Adipocyte (in vitro differentiated cells): ENCODE measurements at regions not wholly inside any gene's neighbourhood (a gene's known extent, or its start where the extent isn't known, plus 50 kb on each side); places are given as distances from the start of the nearest gene placed in this dataset.

ENCODE experiments used
- DNase-seq: peaks from one replicate; pipeline ENCODE4 v3.0.0-alpha.2; 2015; ENCODE audit warnings: low read depth
- H3K27me3 ChIP-seq: replicated peaks from 2 replicates; pipeline ENCODE4 v1.7.0; 2013; ENCODE audit warnings: mild to moderate bottlenecking, low read length, moderate library complexity; ENCODE audit not compliant: control insufficient read depth, insufficient read depth
- H3K36me3 ChIP-seq: 2 replicates; pipeline ENCODE4 v1.7.0; 2013; ENCODE audit warnings: low read length, mild to moderate bottlenecking, moderate library complexity; ENCODE audit not compliant: control insufficient read depth, insufficient read depth, severe bottlenecking
- H3K4me1 ChIP-seq: 2 replicates; pipeline ENCODE4 v1.7.0; 2013; ENCODE audit warnings: mild to moderate bottlenecking, low read length, moderate library complexity; ENCODE audit not compliant: control insufficient read depth, insufficient read depth
- H3K4me3 ChIP-seq: 2 replicates; pipeline ENCODE4 v1.7.0; 2013; ENCODE audit warnings: mild to moderate bottlenecking, low read length, moderate library complexity
- H3K9ac ChIP-seq: 2 replicates; pipeline ENCODE4 v1.7.0; 2013; ENCODE audit warnings: mild to moderate bottlenecking, low read length, moderate library complexity
- H3K9me3 ChIP-seq: 2 replicates; pipeline ENCODE4 v1.7.0; 2013; ENCODE audit warnings: mild to moderate bottlenecking, low read length, moderate library complexity; ENCODE audit not compliant: control insufficient read depth

GRCh38 chr14:76688383-76688671 lies 72.9 kb upstream of the VASH1 start:
- H3K27me3 ChIP-seq, result no peaks in the 10 kb centered on the region
- DNase-seq, result no peak
- no peaks in the 10 kb centered on the region for H3K36me3 ChIP-seq
- no peak overlapping the region for H3K4me3 ChIP-seq
- peaks cover 24% of the 10 kb centered on the region for H3K9me3 ChIP-seq
- no peak overlapping the region for H3K9ac ChIP-seq
- H3K4me1 ChIP-seq, result no peaks in the 10 kb centered on the region

- DNase-seq, result no peak
- Histone ChIP-seq H3K9ac (no peak overlapping the region), H3K4me3 (no peak overlapping the region), H3K27me3 (no peaks in the 10 kb centered on the region), H3K36me3 (no peaks in the 10 kb centered on the region), H3K4me1 (no peaks in the 10 kb centered on the region), H3K9me3 (peaks cover 24% of the 10 kb centered on the region)
These were observed 70.7 kb upstream of the VASH1 start for GRCh38 chr14:76690502-76691105.

- no peak overlapping the region for H3K4me3 ChIP-seq
These were observed 67.2 kb upstream of the VASH1 start for GRCh38 chr14:76694106-76694505.

GRCh38 chr14:76695263-76695920 lies 65.9 kb upstream of the VASH1 start:
- peaks cover 8% of the 10 kb centered on the region for H3K4me1 ChIP-seq
- no peak for DNase-seq
- no peak overlapping the region for H3K9ac ChIP-seq
- no peaks in the 10 kb centered on the region for H3K9me3 ChIP-seq
- no peaks in the 10 kb centered on the region for H3K36me3 ChIP-seq
- H3K4me3 ChIP-seq, result no peak overlapping the region
- peaks cover 7% of the 10 kb centered on the region for H3K27me3 ChIP-seq

More at GRCh38 chr14:76694106-76694505, 67.2 kb upstream of the VASH1 start:
- Histone ChIP-seq H3K4me1 (no peaks in the 10 kb centered on the region), H3K27me3 (peaks cover 7% of the 10 kb centered on the region), H3K9ac (no peak overlapping the region), H3K36me3 (no peaks in the 10 kb centered on the region), H3K9me3 (peaks cover under 1% of the 10 kb centered on the region)
- no peak for DNase-seq

- H3K36me3 ChIP-seq, result no peaks in the 10 kb centered on the region
- peaks cover 7% of the 10 kb centered on the region for H3K27me3 ChIP-seq
- H3K4me3 ChIP-seq, result no peak overlapping the region
- no peaks in the 10 kb centered on the region for H3K9me3 ChIP-seq
- peaks cover 8% of the 10 kb centered on the region for H3K4me1 ChIP-seq
- H3K9ac ChIP-seq, result no peak overlapping the region
- DNase-seq, result no peak
These were observed 64.9 kb upstream of the VASH1 start for GRCh38 chr14:76696361-76696760.

- peaks cover 7% of the 10 kb centered on the region for H3K27me3 ChIP-seq
- H3K4me3 ChIP-seq, result no peak overlapping the region
- no peaks in the 10 kb centered on the region for H3K36me3 ChIP-seq
- H3K4me1 ChIP-seq, result peaks cover 8% of the 10 kb centered on the region
- DNase-seq, result no peak
- H3K9ac ChIP-seq, result no peak overlapping the region
- no peaks in the 10 kb centered on the region for H3K9me3 ChIP-seq
These were observed 64.5 kb upstream of the VASH1 start for GRCh38 chr14:76696791-76697190.

- no peak overlapping the region for H3K4me3 ChIP-seq
- H3K4me1 ChIP-seq, result peaks cover 8% of the 10 kb centered on the region
- no peak for DNase-seq
- peaks cover 7% of the 10 kb centered on the region for H3K27me3 ChIP-seq
- H3K9ac ChIP-seq, result no peak overlapping the region
- no peaks in the 10 kb centered on the region for H3K9me3 ChIP-seq
- H3K36me3 ChIP-seq, result no peaks in the 10 kb centered on the region
These were observed 63.9 kb upstream of the VASH1 start for GRCh38 chr14:76697246-76697905.

- peaks cover 7% of the 10 kb centered on the region for H3K27me3 ChIP-seq
- H3K9ac ChIP-seq, result no peak overlapping the region
- H3K4me3 ChIP-seq, result no peak overlapping the region
- H3K36me3 ChIP-seq, result no peaks in the 10 kb centered on the region
- DNase-seq, result no peak
- H3K9me3 ChIP-seq, result no peaks in the 10 kb centered on the region
- H3K4me1 ChIP-seq, result peaks cover 8% of the 10 kb centered on the region
These were observed 63.1 kb upstream of the VASH1 start for GRCh38 chr14:76698191-76698590.

- Histone ChIP-seq H3K36me3 (no peaks in the 10 kb centered on the region), H3K9ac (no peak overlapping the region), H3K27me3 (peaks cover 7% of the 10 kb centered on the region), H3K4me3 (no peak overlapping the region), H3K4me1 (peaks cover 8% of the 10 kb centered on the region), H3K9me3 (no peaks in the 10 kb centered on the region)
- DNase-seq, result no peak
These were observed 62.6 kb upstream of the VASH1 start for GRCh38 chr14:76698631-76699030.

- peaks cover 7% of the 10 kb centered on the region for H3K27me3 ChIP-seq
- H3K36me3 ChIP-seq, result no peaks in the 10 kb centered on the region
- no peak overlapping the region for H3K9ac ChIP-seq
- no peak overlapping the region for H3K4me3 ChIP-seq
- peaks cover 8% of the 10 kb centered on the region for H3K4me1 ChIP-seq
- H3K9me3 ChIP-seq, result no peaks in the 10 kb centered on the region
- no peak for DNase-seq
These were observed 61.9 kb upstream of the VASH1 start for GRCh38 chr14:76699209-76699938.

- DNase-seq, result no peak
- Histone ChIP-seq H3K9ac (no peak overlapping the region), H3K27me3 (peaks cover 7% of the 10 kb centered on the region), H3K9me3 (no peaks in the 10 kb centered on the region), H3K4me1 (peaks cover 8% of the 10 kb centered on the region), H3K36me3 (no peaks in the 10 kb centered on the region), H3K4me3 (no peak overlapping the region)
These were observed 61.2 kb upstream of the VASH1 start for GRCh38 chr14:76699939-76700590.
